GM13976 (cell line): ENCODE measurements at regions not wholly inside any gene's neighbourhood (a gene's known extent, or its start where the extent isn't known, plus 50 kb on each side); places are given as distances from the start of the nearest gene placed in this dataset.

Experiments
- DNase-seq: peaks from one replicate; pipeline ENCODE4 v3.0.0; 2012; ENCODE audit warnings: low spot score
- CTCF ChIP-seq: IDR thresholded peaks from 2 replicates; pipeline ENCODE4 v1.5.1; 2012; ENCODE audit warnings: borderline replicate concordance, mild to moderate bottlenecking; ENCODE audit not compliant: insufficient read depth; ENCODE audit errors: extremely low read depth, missing control alignments, control extremely low read depth
- in situ Hi-C: fragments of 300-500 bp; cut with MboI; formaldehyde crosslinking; loops from one replicate; pipeline ENCODE4 v1.12.0; 2022; ENCODE audit warnings: low sequenced_read_pairs, mixed read lengths, inconsistent platforms; ENCODE audit not compliant: unreplicated experiment

- DNase-seq, result no peak
- no peak for TF ChIP-seq CTCF
- in situ Hi-C loops, result no loop called here
Observed at GRCh38 chr6:55009131-55009530, 162.6 kb downstream of the FAM83B start.

- in situ Hi-C loops, result no loop called here
- DNase-seq, result no peak
- TF ChIP-seq CTCF, result no peak
Observed at GRCh38 chr6:55011034-55011433, 163.3 kb upstream of the HCRTR2 start.

- in situ Hi-C loops, result no loop called here
- TF ChIP-seq CTCF, result no peak
- DNase-seq, result no peak
Observed at GRCh38 chr6:55012454-55012853, 161.9 kb upstream of the HCRTR2 start.

GRCh38 chr6:55014321-55015088 lies 159.8 kb upstream of the HCRTR2 start:
- in situ Hi-C loops, result no loop called here
- no peak for TF ChIP-seq CTCF
- no peak for DNase-seq

- DNase-seq, result no peak
- TF ChIP-seq CTCF, result no peak
Observed at GRCh38 chr6:55016261-55016660, 158.1 kb upstream of the HCRTR2 start.

GRCh38 chr6:55017555-55018300 lies 156.6 kb upstream of the HCRTR2 start:
- in situ Hi-C loops, result no loop called here
- no peak for DNase-seq
- TF ChIP-seq CTCF, result no peak

More at GRCh38 chr6:55016261-55016660, 158.1 kb upstream of the HCRTR2 start:
- in situ Hi-C loops, result no loop called here
